ENCODE measurements at regions not wholly inside any gene's neighbourhood (a gene's known extent, or its start where the extent isn't known, plus 50 kb on each side); places are given as distances from the start of the nearest gene placed in this dataset.
"Not testable (repeated sequence)": the region's sequence is repeated elsewhere in the genome, so short reads cannot be mapped to it uniquely, and the experiment has no call there.

- Histone ChIP-seq H3K27ac (no peak overlapping the region), H3K27me3 (no peaks in the 10 kb centered on the region), H3K9me3 (replicated peaks in 1 of 3) (no peaks in the 10 kb centered on the region), H3K4me3 (no peak overlapping the region), H3K4me1 (replicated peaks in 1 of 2) (peaks cover 0 to 7% of the 10 kb centered on the region in 2 donors), H3K36me3 (replicated peaks in 1 of 2) (no peaks in the 10 kb centered on the region)
- WGBS, 4 donors = 93 to 96% (median 96%) methylated on average over 3 of the region's 3 CpGs
- intact Hi-C loops (cut with DNase I) = no loop called here
- TF ChIP-seq POLR2A (IDR thresholded peaks at IDR 0.05) (no peak), CTCF (IDR thresholded peaks at IDR 0.05) (no peak)
- DNase-seq = no peak
Measured at GRCh38 chr15:96477227-96477626, 146.7 kb downstream of the NR2F2 start.

- H3K27me3 ChIP-seq; DNase-seq; H3K36me3 ChIP-seq (replicated peaks in 1 of 2); H3K4me1 ChIP-seq (replicated peaks in 1 of 2); H3K9me3 ChIP-seq (replicated peaks in 1 of 3); intact Hi-C loops (cut with DNase I); H3K4me3 ChIP-seq; H3K27ac ChIP-seq: not testable (repeated sequence)
- WGBS, 4 donors = 92 to 100% (median 96%) methylated on average over 1 of the region's 1 CpG
Measured at GRCh38 chr15:96484412-96484811, 153.9 kb downstream of the NR2F2 start.

- no peak for DNase-seq
- H3K36me3 ChIP-seq (replicated peaks in 1 of 2) = no peaks in the 10 kb centered on the region
- H3K4me1 ChIP-seq (replicated peaks in 1 of 2) = no peaks in the 10 kb centered on the region
- no peaks in the 10 kb centered on the region for H3K9me3 ChIP-seq (replicated peaks in 1 of 3)
- TF ChIP-seq CTCF (IDR thresholded peaks at IDR 0.05) (no peak), POLR2A (IDR thresholded peaks at IDR 0.05) (no peak)
- H3K27me3 ChIP-seq = peaks cover 10% of the 10 kb centered on the region
- no peak overlapping the region for H3K4me3 ChIP-seq
- intact Hi-C loops (cut with DNase I) = no loop called here
- H3K27ac ChIP-seq = no peak overlapping the region
Measured at GRCh38 chr15:96484830-96485229, 154.3 kb downstream of the NR2F2 start.

- Histone ChIP-seq H3K4me3 (no peak overlapping the region), H3K27ac (no peak overlapping the region), H3K9me3 (replicated peaks in 1 of 3) (no peaks in the 10 kb centered on the region), H3K27me3 (peaks cover 10% of the 10 kb centered on the region), H3K4me1 (replicated peaks in 1 of 2) (no peaks in the 10 kb centered on the region), H3K36me3 (replicated peaks in 1 of 2) (no peaks in the 10 kb centered on the region)
- TF ChIP-seq POLR2A (IDR thresholded peaks at IDR 0.05) (no peak), CTCF (IDR thresholded peaks at IDR 0.05) (no peak)
- 91 to 95% (median 93%) methylated on average over 3 of the region's 3 CpGs for WGBS, 4 donors
- no peak for DNase-seq
- intact Hi-C loops (cut with DNase I) = no loop called here
Measured at GRCh38 chr15:96487245-96487644, 156.7 kb downstream of the NR2F2 start.

DNA sequence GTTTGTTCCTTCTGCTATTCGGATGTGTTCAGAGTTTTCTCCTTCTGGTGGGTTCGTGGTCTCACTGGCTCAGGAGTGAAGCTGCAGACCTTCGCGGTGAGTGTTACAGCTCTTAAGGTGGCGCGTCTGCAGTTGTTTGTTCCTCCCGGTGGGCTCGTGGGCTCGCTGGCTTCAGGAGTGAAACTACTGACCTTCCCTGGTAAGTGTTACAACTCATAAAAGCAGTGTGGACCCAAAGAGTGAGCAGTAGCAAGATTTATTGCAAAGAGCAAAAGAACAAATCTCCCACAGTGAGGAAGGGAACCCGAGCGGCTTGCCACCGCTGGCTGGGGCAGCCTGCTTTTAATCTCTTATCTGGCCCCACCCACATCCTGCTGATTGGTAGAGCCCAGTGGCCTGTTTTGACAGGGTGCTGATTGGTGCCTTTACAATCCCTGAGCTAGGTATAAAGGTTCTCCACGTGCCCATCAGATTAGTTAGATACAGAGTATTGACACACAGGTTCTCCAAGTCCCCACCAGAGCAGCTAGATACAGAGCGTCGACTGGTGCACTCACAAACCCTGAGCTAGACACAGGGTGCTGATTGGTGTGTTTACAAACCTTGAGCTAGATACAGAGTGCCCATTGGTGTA is 160.7 kb downstream of the NR2F2 start:
- WGBS, 4 donors = 80 to 85% (median 82%) methylated on average over 12 to 15 of the region's 15 CpGs
- DNase-seq; H3K4me1 ChIP-seq (replicated peaks in 1 of 2); H3K27me3 ChIP-seq; H3K27ac ChIP-seq; H3K9me3 ChIP-seq (replicated peaks in 1 of 3); intact Hi-C loops (cut with DNase I); H3K36me3 ChIP-seq (replicated peaks in 1 of 2); H3K4me3 ChIP-seq: not testable (repeated sequence)

DNA sequence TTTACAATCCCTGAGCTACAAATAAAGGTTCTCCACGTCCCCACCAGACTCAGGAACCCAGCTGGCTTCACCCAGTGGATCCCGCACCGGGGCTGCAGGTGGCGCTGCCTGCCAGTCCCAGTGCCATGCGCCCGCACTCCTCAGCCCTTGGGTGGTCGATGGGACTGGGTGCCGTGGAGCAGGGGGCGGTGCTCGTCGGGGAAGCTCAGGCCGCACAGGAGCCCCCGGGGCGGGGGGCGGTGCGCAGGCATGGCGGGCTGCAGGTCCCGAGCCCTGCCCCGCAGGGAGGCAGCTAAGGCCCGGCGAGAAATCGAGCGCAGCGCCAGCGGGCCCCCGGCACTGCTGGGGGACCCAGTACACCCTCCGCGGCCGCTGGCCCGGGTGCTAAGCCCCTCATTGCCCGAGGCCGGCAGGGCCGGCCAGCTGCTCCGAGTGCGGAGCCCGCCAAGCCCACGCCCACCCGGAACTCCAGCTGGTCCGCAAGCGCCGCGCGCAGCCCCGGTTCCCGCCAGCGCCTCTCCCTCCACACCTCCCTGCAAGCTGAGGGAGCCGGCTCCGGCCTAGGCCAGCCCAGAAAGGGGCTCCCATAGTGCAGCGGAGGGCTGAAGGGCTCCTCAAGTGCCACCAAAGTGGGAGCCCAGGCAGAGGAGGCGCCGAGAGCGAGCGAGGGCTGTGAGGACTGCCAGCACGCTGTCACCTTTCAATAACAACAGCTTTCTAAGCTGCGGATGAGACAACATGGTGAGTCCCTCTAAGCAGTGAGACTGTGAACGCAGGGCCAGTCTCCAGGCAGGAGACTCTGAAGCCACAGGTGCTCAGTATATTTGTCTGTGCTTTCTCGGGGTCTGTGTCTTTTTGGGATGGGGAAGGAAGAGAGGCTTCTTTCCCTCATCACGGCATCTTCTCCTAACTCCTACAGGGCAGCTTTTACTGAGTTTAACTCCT is 161.5 kb downstream of the NR2F2 start:
- H3K4me3 ChIP-seq; intact Hi-C loops (cut with DNase I); H3K27ac ChIP-seq; DNase-seq; H3K9me3 ChIP-seq (replicated peaks in 1 of 3); H3K4me1 ChIP-seq (replicated peaks in 1 of 2); H3K27me3 ChIP-seq; H3K36me3 ChIP-seq (replicated peaks in 1 of 2): not testable (repeated sequence)
- 92 to 95% (median 94%) methylated on average over 8 to 58 of the region's 58 CpGs for WGBS, 4 donors
